Fibroblast of lung (primary cell): ENCODE measurements at regions not wholly inside any gene's neighbourhood (a gene's known extent, or its start where the extent isn't known, plus 50 kb on each side); places are given as distances from the start of the nearest gene placed in this dataset.

Experiments used
- DNase-seq, 2 donors: peaks; one replicate each; pipeline versions ENCODE4 v3.0.0 to v3.0.0-alpha.2; 2010; ENCODE audit warnings: low read depth in 2 of 2
- H2AFZ ChIP-seq: 2 replicates; pipeline ENCODE4 v1.5.1; 2012; ENCODE audit warnings: low read length, control low read depth, inconsistent platforms
- H3K27ac ChIP-seq: 2 replicates; pipeline ENCODE4 v1.5.1; 2011; ENCODE audit warnings: low read length, control low read depth; ENCODE audit not compliant: insufficient read depth
- H3K27me3 ChIP-seq: 2 replicates; pipeline ENCODE4 v1.5.1; 2011; ENCODE audit warnings: mild to moderate bottlenecking, low read length; ENCODE audit not compliant: control insufficient read depth, insufficient read depth
- H3K36me3 ChIP-seq: 2 replicates; pipeline ENCODE4 v1.5.1; 2011; ENCODE audit warnings: low read length; ENCODE audit not compliant: control insufficient read depth, insufficient read depth
- H3K4me1 ChIP-seq: 2 replicates; pipeline ENCODE4 v1.5.1; 2011; ENCODE audit warnings: low read length; ENCODE audit not compliant: control insufficient read depth, insufficient read depth; ENCODE audit errors: extremely low read depth
- H3K4me2 ChIP-seq: 2 replicates; pipeline ENCODE4 v1.5.1; 2011; ENCODE audit warnings: low read length, control low read depth; ENCODE audit not compliant: insufficient read depth; ENCODE audit errors: extremely low read depth
- H3K4me3 ChIP-seq, 4 experiments: fragments of 200-600 bp in 1 of 4; sonication (generic) in 1 of 4; replicated peaks in 1 of 4; 2 replicates each; pipeline ENCODE4 v1.5.1; 2011 to 2016; ENCODE audit warnings: low read length in 4 of 4, low read depth in 3 of 4, mild to moderate bottlenecking in 3 of 4, control low read depth in 2 of 4, inconsistent platforms in 1 of 4, mixed read lengths in 1 of 4; ENCODE audit not compliant: insufficient read depth in 1 of 4; ENCODE audit errors: control extremely low read depth in 1 of 4
- H3K79me2 ChIP-seq: 2 replicates; pipeline ENCODE4 v1.5.1; 2012; ENCODE audit warnings: mild to moderate bottlenecking, low read length, inconsistent platforms; ENCODE audit not compliant: control insufficient read depth, insufficient read depth
- H3K9ac ChIP-seq: 2 replicates; pipeline ENCODE4 v1.5.1; 2011; ENCODE audit warnings: mild to moderate bottlenecking, low read length, control low read depth; ENCODE audit not compliant: insufficient read depth
- H3K9me3 ChIP-seq: 2 replicates; pipeline ENCODE4 v1.5.1; 2012; ENCODE audit warnings: low read depth, low read length; ENCODE audit not compliant: control insufficient read depth, insufficient read depth
- H4K20me1 ChIP-seq: 2 replicates; pipeline ENCODE4 v1.5.1; 2011; ENCODE audit warnings: low read length; ENCODE audit not compliant: control insufficient read depth, insufficient read depth; ENCODE audit errors: extremely low read depth
- EZH2 ChIP-seq: IDR thresholded peaks from 2 replicates; pipeline ENCODE4 v1.5.1; 2012; ENCODE audit warnings: low read length, control low read depth, mild to moderate bottlenecking; ENCODE audit errors: missing control alignments
- TF ChIP-seq, protein P1 (sequence below), 2 donors: IDR thresholded peaks in 1 of 2; conservative IDR thresholded peaks in 1 of 2; 1 replicate in 1 of 2; 2 replicates in 1 of 2; pipeline ENCODE4 v1.5.1; 2011 to 2012; ENCODE audit warnings: low read length in 2 of 2, control low read depth in 1 of 2, inconsistent platforms in 1 of 2, low read depth in 1 of 2, mild to moderate bottlenecking in 1 of 2

DNA sequence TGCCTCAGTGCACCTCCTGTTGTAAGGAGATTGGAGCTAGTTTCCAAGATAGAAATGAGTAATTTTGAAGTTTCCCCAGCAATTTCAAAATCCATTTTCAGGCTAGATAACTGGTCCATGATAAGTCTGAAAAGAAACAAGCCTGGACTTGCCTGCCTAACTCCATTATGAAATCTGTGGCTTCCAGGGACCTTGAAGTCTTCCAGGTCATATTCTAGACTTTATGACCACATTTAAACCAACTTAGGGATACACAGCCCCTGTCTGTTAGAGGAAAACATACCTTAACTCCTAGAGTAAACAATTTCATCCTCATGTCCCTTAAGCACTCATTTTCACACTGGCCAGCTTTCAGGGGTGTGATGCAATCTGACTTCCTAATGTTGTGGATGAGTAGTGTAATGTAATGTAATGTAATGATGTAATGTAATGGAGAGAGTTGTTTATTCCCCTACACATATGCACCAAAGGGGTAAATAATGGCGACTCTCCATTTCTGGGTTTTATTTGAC, 96.7 kb upstream of the FAM20A start:
- Histone ChIP-seq H3K27me3 (no peaks in the 10 kb centered on the region), H3K79me2 (no peaks in the 10 kb centered on the region), H3K4me3 (no peak overlapping the region), H4K20me1 (no peaks in the 10 kb centered on the region), H3K9ac (no peak overlapping the region), H3K9me3 (no peaks in the 10 kb centered on the region), H3K27ac (no peak overlapping the region), H3K36me3 (no peaks in the 10 kb centered on the region), H2AFZ (no peak overlapping the region), H3K4me1 (no peaks in the 10 kb centered on the region), H3K4me2 (no peak overlapping the region)
- DNase-seq, result peak; percentile 13 to 89
- TF ChIP-seq, protein P1, sequence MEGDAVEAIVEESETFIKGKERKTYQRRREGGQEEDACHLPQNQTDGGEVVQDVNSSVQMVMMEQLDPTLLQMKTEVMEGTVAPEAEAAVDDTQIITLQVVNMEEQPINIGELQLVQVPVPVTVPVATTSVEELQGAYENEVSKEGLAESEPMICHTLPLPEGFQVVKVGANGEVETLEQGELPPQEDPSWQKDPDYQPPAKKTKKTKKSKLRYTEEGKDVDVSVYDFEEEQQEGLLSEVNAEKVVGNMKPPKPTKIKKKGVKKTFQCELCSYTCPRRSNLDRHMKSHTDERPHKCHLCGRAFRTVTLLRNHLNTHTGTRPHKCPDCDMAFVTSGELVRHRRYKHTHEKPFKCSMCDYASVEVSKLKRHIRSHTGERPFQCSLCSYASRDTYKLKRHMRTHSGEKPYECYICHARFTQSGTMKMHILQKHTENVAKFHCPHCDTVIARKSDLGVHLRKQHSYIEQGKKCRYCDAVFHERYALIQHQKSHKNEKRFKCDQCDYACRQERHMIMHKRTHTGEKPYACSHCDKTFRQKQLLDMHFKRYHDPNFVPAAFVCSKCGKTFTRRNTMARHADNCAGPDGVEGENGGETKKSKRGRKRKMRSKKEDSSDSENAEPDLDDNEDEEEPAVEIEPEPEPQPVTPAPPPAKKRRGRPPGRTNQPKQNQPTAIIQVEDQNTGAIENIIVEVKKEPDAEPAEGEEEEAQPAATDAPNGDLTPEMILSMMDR (conservative IDR thresholded peaks at IDR 0.05 in 1 of 2, IDR thresholded peaks at IDR 0.05 in 1 of 2; ENCODE audit: low read depth in 1 of 2, low read length in 2 of 2), result no peak
- no peak for TF ChIP-seq EZH2

DNA sequence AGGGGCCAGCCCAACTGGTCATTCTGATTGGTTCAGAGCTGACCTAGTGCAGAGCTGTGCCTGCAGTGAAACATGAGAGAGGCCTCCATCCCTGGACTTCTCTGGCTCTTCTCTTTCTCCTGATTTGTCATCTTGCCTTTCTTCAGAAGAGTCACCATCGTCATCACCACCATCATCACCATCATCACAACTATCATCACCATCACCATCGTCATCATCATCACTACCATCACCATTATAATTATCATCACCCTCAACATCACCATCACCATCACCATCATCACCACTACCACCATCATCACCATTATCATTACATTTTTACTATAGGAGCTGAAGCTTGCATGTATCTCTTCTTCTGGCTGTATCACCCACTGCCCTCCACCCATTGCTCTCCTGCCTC, 94.5 kb upstream of the FAM20A start:
- H2AFZ ChIP-seq, result no peak overlapping the region

DNA sequence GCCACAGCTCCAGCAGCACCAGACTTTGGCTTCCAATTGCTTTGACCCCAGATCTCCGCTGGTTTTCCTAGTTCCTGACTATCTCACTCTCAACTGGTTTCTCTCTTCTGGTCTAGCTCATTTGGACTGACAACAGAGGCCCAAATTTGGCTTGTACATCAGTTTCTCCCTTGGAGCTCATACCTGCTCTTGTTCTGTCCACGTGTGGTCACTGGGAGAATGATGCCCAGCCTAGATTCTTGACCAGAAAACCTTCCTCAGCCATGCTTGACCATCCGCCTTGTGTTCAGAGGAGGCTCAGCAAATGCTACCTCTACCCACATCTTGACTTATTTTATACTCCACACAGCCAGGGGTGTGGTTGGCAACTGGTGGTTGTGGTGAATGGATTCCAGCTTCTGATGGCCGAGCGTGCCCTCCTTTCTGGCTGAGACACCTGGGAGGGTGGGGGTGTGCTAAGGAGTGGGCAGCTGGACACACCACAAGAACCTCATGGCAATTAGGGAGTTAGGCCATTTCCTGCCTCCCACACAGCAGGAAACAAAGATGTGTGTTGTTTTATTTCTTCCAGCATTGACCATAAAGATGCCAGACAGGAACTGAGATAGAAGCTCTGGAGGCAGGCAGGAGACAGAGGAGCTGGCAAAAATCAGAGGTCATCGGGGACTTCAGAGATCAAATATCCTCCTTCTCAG, 93.8 kb upstream of the FAM20A start:
- Histone ChIP-seq H3K27me3 (no peaks in the 10 kb centered on the region), H3K79me2 (no peaks in the 10 kb centered on the region), H3K9ac (no peak overlapping the region), H3K4me3 (no peak overlapping the region), H3K27ac (no peak overlapping the region), H3K9me3 (no peaks in the 10 kb centered on the region), H3K4me1 (no peaks in the 10 kb centered on the region), H3K36me3 (no peaks in the 10 kb centered on the region), H3K4me2 (no peak overlapping the region), H4K20me1 (no peaks in the 10 kb centered on the region), H2AFZ (no peak overlapping the region)
- TF ChIP-seq, protein P1 (conservative IDR thresholded peaks at IDR 0.05 in 1 of 2, IDR thresholded peaks at IDR 0.05 in 1 of 2; ENCODE audit: low read depth in 1 of 2, low read length in 2 of 2), result no peak
- no peak for TF ChIP-seq EZH2
- DNase-seq, result peak in 1 of 2 donors; percentile 28

More for the DNA sequence above, 94.5 kb upstream of the FAM20A start:
- Histone ChIP-seq H3K36me3 (no peaks in the 10 kb centered on the region), H3K27ac (no peak overlapping the region), H3K79me2 (no peaks in the 10 kb centered on the region), H3K9me3 (no peaks in the 10 kb centered on the region), H3K4me1 (no peaks in the 10 kb centered on the region), H3K27me3 (no peaks in the 10 kb centered on the region), H3K4me2 (no peak overlapping the region), H3K9ac (no peak overlapping the region), H3K4me3 (no peak overlapping the region), H4K20me1 (no peaks in the 10 kb centered on the region)
- no peak for DNase-seq
- no peak for TF ChIP-seq EZH2
- TF ChIP-seq, protein P1 (conservative IDR thresholded peaks at IDR 0.05 in 1 of 2, IDR thresholded peaks at IDR 0.05 in 1 of 2; ENCODE audit: low read depth in 1 of 2, low read length in 2 of 2), result no peak
